HK-2 (cell line): ENCODE measurements at regions not wholly inside any gene's neighbourhood (a gene's known extent, or its start where the extent isn't known, plus 50 kb on each side); places are given as distances from the start of the nearest gene placed in this dataset.

ENCODE experiments used
- DNase-seq: peaks from one replicate; pipeline ENCODE4 v3.0.0-alpha.2; 2018; ENCODE audit not compliant: unreplicated experiment

DNA sequence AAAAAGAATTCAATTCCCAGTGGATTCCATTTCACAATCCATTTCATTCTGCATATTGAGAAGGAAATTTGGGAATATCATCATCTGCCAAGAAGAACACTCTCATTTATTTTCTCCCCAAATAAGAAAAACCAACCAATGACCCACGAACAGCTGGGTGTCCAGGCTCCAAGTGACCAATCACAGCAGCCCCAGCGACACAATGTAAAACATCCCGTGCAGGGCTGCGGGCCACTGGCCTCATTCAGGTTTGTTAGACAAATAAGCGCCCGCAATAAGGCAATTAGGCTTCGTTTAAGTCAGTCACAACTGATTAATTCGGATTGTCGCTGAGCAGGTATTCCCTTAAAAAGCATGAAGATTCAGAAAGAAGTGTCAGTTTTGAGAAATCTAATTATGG is 378.6 kb downstream of the EIPR1 start:
- no peak for DNase-seq

DNA sequence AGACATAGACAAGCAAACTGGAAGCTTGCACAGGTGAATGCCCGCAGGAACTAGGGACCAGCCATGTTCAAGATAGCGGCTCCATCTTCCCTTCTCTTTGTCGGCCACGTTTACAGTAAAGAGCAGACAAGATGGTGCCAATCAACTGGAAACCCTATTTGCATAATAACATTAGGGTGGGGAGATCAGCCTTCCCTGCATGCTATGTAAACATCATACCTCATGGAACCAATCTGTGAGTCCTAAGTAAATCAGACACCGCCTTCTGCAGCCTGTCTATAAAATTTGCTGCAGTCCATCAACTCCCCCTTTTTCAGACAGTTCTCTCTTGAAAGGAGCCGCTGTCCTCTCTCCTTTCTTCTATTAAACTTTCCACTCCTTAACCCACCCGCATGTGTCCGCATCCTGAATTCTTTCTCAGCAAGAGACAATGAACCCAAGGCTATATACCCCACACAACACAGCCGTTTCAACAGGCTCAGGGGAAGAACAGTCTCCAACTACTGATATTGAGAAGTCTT is 384.4 kb downstream of the EIPR1 start:
- DNase-seq, result no peak

DNA sequence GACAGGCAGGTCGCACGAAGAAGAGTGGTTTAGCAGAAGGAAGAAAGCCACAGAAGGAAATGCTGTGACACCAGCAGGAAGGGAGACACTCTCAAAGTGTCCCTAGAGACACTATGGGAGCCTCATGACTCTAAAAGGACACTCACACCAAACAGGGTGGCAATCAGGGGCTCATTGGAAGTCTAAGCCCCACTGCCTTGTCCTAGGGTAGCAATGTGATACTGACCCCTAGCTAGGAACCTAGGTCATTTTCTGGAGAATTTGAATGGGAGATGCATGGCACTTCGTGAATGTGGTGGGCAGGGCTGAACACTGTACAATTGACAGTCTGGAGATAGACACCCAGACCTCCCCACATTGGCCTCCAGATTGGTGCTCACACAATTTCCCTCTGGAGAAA is 385.0 kb downstream of the EIPR1 start:
- DNase-seq, result no peak

DNA sequence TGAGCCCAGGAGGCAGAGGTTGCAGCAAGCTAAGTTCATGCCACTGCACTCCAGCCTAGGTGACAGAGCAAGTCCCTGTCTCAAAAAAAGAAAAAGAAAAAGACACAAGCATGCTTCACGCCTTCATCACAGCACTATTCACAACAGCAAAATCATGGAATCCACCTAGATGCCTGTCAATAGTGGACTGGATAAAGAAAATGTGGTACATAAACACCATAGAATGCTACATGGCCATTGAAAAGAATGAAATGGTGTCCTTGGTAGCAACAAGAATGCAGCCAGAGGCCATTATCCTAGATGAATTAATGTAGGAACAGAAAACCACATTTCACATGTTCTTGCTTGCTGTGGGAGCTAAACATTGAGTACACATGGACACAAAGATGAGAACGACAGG is 392.6 kb downstream of the EIPR1 start:
- DNase-seq, result no peak

DNA sequence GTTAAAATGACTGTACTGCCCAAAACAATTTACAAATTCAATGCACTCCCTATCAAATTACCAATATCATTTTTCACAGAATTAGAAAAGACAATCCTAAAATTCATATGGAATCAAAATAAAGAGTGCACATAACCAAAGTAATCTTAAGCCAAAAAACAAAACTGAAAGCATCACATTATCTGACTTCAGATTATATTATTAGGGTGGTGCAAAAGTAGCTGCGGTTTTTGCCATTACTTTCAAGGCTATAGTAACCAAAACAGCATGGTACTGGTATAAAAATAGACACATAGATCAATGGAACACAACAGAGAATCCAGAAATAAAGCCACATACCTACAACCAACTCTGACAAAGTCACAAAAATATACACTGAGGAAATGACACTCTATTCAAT is 396.6 kb downstream of the EIPR1 start:
- DNase-seq, result no peak

DNA sequence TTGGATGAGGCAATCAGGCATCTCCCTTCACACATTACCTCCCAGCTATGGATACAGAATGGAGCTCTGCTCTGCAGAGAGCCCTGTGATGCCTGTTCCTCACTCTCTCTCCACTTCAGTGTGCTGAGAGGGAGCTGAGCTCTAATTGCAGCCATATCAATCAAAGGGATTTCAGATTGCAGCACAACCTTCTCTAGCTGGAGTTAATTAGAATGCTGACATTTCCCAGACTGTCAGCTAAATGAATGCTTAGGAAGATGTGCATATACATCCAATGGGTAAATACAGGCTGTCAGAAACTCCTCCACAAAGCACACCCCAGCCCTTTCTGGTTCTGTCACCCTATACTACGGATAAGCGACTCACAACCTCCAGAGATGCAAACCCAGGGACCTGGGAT is 402.6 kb downstream of the EIPR1 start:
- DNase-seq, result no peak

DNA sequence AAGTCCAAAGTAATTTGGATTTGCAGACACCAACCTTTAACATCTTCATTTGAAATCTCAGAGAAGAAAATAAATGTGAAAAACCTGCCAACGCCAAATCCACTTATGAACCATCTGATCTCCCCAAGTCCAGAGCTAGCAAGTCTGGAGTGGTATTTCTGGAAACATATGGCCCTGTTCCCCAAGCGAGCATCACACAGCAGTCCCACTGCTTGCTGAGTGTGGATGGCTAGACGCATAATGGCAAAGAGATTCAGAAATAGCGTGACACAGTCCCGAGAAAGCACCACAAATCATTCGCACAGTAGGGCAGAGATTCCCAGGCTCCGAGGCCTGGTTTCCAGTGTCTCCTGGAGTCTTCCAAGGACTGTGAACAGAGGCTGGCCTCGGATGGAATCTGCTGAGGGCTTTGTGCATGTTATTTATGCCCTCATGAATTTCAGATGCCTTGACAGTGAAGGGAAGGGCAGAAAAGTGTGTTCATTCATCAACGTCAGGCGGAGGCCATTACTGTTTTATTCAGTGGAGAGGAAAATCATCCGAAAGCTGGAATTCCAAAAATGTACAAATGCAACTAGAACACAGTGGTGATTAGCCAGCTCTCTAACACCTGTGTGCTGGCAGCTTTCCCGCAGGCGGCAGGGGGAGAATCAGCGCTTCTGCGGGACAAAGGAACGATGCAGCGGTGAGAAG is 417.0 kb downstream of the EIPR1 start:
- DNase-seq, result no peak

DNA sequence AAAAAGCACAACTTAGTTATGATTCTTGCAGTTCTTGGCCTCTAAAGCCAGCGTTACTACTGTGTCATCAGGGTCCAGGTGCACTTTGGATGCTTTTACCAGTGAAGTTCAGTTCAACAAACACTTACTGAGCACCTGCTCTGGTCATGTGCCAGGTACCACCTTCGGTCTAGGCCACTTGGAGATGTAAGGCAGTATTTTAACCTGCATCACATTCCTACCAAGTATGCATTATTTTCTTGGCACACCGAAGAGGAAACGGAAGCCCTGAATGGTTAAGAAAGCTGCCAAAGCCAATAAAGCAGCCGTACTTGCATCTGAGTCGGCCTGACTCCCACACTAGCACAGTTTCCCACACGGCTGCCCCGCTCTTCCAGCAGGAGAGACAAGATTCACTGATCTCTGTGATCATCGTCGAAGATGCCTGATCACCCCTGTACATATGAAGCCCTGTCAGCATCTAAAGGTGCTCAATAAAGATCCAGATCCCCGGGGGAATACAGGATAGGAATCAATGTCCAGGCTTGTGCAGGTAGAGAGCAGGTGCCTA is 427.1 kb downstream of the EIPR1 start:
- no peak for DNase-seq

DNA sequence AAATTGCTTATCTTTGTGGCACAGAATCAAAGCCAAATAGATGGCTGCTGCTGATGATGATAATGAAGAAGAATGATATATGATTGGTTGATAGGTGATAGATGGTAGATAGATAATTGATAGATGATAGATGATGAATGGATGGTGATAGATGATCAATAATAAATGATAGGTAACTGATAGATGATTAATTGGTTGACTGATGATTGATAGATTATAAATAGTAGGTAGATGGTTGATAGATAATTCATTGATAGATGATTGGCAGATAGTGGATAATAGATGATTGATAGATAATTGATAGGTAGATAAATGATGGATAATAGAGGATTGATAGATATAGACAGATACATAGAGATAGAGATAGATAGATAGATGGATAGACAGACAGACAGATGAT is 430.2 kb downstream of the EIPR1 start:
- DNase-seq, result no peak

DNA sequence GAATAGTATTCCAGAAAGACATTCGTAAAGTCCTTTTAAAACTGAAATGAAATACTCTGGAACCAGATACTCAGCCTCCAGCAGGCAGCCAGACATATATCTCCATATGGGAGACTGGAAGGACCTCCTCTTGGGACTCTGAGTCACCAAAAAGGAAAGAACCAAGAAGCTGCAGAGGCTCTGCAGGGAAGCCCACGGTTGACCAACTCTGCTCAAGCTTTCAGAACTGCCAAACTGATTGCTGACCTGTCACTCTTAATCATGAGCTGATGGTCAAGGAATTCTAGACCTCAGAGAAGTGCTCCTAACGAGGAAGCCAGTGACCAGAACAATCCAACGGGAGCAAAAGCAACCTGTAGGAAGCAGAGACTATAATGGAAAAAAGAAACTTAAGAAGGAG is 434.7 kb downstream of the EIPR1 start:
- no peak for DNase-seq

DNA sequence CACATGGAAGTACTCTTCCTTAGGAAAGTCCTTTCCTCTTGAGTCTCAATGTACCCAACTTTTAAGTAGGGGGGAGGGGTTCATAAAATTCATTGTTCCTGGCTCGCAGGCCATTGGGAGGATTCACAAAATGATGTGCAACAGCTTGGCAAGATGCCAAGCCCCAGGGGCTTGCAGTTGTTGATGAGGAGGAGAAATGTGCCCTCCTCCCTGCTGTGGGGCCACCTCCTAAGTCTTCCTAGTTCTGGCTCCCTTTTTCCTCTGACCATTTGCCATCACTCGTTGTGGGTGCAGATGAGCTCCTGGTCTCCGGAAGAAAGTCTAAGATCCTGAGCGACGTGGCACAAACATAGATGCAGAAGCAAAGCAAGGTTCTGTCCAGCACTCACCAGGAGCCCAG is 435.4 kb downstream of the EIPR1 start:
- DNase-seq, result no peak

DNA sequence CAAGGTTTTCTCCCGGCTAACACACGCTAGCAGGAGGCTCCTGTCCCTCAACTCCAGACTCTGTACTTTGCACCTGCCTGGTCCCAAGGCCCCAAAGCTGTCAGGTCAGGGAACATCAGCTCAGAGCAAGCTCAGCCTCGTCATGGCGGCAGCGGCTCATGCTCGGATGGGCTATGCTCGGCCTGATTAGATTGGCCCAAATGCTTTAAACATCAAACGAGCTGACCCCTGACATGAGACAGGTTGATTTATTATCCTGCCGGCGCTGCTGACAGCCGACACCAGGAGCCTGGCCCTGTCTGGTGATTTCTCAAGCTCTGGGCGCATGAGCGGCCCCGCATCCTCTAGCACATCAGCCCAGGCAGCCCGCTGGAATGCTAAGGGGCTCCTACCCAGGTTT is 436.4 kb downstream of the EIPR1 start:
- DNase-seq, result no peak

DNA sequence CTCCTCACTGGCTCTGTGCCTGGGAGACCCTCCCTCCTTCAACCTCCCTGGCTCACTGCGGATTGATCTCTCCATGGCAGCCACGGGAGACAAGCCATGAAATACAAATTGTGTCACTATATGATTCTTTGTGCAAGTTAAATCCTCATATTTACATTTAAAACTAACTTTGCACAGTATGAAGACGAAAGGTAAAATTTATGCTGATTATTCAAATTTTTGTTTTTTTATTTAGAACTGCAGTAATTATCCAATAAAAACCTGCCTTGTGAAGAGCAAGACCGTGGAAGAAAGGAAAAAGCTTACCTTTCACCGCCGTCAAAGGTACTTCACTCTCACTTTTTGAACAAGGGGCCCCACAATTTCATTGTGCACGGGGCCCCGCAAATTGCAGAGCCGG is 436.9 kb downstream of the EIPR1 start:
- DNase-seq, result no peak

DNA sequence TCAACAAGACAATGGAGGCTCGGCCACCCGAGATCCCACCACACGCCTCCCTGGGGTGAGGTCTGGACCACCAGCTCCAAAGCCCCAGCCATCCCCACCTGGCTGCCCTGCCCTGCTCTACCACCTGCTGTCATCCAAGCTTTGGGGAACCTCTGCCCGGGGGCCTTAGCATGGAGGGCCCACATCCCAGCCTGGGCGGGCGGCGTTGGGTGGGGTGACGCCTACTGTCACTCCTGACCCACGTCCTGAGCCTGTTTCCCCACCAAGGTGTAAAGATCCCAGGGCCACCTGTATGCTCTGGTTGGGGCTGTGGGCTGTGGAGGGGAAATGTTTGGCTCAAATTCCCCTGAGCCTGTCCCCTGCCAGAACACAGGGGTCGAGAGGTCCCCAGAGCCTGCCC is 437.6 kb downstream of the EIPR1 start:
- no peak for DNase-seq

DNA sequence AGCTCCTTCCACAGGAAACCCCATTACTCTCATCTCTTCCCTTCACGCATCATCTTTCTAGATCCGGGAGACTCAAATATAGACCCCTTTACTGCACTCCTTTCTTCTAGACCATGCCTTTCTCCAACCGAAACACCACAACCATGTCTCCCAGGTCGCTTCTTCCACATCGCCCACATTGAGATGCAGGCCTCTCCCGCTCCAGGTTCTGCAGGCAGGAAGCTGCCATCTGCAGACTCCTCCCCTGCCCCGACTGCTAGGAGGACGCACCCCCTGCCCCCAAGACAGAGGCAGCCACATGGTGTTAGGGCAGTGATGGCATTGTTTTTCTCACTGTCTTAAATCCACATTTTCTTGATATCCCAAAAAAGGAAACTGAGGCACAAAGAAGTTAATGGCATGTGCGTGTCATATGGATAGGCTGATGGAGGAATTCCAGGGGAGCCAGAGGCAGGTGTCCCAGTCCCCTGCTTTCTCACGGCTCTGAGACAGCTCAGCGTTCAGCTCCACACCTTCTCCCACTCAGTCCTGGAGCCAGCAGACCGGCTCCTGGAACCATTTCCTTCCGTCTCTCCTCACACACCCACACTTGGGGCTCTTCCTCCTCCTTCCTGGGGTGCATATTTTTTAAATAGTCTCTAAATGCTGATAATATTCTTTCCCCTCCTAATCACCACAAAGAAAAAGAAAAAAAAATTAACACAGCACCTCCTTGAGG is 438.4 kb downstream of the EIPR1 start:
- DNase-seq, result no peak

DNA sequence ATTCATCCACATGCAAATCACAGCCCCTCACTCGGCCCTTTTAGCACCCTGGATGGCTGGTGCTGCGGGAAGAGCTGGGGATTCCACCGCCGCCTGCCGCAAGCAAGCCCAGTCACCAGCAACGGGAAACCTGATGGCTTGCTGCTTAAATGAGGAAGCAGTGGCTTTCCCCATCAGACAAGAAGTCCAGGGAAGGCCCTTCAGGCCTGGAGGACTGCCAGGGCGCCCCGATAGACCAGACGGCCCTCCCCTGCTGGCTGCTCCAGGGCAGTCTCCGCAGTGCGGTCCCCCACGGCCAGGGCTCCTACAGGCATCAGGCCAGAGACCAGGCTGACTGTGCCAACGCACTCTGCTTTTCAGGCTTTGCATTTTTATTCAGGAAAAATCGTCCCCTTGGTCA is 439.1 kb downstream of the EIPR1 start:
- DNase-seq, result no peak

DNA sequence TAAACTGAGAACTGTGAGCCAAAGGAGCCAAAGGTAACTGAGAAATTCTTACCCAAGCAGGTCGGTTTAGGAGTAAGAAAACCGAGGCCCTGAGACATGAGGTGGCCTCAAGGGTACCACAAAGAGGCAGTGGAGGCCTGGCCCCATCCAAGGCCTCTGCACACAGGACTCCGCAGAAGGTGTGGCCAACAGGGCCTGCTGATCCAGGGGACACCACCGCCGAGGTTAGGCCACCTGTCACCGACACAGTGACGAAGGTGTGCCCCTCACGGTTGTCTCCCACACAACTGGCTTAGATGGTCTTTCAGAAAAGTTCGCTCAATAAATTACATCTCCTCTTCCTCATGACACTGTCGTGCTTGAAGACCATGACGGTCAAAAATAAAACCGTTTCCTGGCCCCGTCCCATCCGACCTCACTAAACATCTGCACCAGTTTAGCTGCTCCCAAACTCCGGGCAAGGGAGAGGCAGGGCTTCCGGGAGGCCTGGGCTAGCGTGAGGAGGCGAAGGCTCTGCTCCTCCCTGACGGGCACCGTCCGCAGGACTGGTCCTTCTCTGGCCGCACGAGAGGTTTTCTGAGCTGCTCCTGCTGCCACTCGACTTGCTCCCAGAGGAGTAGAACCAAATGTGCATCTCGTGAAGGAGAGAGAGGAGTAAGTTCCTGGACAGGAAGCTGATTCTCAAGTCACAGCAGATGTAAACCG is 442.0 kb downstream of the EIPR1 start:
- DNase-seq, result no peak

DNA sequence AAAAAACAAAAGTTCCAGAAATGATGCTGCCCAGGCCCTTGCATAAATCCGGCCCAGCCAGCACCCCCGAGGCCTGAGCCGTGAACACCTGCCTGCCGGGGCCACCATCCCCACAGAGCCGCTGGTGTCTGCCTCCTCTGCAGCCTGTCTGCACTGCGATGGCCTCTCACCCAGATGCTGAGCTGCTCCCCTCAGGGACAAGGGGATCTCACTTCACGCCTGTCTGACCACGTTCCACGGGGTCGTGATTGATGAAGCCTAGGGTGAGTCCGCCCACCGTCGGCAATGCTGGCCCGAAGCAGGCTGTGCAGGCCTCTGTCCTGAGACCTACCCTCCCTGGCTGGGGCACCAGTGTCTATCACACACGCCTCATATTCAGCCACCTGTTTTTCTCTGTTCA is 444.2 kb downstream of the EIPR1 start:
- no peak for DNase-seq

DNA sequence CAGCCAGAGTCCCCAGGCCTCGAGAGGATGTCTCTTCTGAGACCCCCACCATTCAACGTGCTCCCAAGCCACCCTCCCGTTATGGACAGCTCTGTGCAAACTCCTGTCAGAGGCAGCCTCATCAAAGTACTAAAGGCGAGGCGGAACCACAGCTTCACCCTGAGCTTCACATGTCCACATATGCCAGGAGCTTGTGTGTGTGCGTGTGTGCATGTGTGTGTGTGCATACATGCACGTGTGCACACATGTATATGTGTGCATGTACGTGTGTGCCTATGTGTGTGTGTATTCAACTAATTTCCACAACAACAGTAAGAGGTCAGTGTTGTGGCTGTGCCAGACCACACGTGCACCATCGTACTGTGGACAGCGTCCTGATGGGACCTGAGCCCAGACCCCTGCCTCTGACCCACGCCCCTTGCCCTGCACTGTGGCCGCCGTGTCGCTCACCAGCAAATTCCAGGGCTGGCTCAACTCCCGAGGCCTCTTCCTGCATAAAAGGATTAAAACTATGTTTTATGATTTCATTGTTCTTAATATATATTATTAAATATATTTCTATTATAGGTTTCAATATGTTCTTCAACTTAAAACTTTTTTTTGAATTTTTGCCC is 444.8 kb downstream of the EIPR1 start:
- no peak for DNase-seq

DNA sequence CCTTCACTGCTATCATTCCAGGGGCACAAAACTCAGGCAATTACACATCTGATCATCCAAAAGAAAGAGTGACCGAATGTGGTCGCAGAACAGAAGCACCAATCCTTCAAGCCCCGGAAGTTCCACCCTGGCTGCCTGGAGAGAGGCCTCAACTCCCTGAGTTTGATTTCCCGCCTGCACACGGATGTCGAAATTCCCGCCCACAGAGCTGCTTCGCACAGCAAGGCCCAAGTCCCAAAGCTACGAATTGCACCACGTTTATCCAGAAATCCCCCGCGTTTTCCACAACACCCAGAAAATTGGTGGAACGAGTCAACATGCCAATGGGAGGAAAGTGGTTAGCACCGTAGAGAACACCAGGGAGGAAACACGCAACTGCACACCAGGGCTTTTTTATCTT is 445.4 kb downstream of the EIPR1 start:
- no peak for DNase-seq

DNA sequence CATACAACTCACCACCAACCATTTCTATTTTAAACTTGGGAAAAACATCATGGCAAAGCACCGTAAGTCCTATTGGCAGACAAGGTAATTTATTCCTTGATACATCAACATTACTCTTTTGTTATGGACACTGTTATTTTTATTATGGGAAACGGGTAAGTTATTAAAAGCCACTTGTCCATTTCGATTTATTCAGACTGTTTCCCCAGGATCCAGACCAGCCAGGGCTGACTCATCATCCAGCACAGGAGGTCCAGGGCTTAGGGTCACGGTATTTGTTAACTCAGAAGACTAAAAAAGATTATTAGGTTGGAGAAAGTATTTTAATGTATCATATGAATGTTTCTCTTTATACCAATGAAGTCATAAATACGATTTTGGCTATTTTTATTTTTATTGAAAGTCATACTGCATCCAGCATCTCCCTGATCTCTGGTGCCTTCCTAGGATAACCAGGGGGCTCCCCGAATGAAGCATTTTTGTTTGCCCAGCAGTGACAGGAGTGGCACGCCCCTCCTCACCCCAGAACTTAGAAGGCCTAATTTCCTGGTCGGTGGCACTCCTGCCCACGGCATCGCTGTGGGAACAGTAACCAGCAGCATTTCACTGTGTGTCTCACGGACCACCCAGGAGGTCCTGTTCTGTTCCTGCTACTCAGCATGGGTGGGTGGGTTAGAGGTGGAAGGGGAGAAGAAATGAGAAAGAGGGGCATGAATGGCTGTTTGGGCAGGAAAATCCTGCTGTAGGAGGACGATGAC is 446.1 kb downstream of the EIPR1 start:
- no peak for DNase-seq
